ENCODE measurements at regions not wholly inside any gene's neighbourhood (a gene's known extent, or its start where the extent isn't known, plus 50 kb on each side); places are given as distances from the start of the nearest gene placed in this dataset.

DNA sequence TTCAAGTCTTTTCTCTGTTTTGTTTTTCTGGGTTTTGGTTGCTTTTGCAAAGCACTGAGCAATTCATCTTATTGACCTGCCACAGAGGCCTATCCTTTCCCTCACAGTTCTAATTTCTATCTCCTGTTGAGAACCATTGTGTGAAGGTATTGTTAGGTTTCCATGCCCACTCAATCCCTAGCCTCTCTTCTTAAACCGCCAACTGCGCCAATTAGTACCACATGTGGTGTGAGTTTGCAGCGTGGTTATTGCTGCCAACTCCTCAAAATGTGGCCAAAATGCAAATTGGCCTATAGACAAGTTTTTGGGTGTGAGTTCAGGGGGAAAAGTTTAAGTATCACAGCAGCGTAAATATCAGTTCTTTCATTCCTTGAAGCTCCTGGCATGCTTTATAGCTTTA is 232.6 kb downstream of the FLRT2 start:
- DNase-seq (ENCODE audit: low spot score): no peak

DNA sequence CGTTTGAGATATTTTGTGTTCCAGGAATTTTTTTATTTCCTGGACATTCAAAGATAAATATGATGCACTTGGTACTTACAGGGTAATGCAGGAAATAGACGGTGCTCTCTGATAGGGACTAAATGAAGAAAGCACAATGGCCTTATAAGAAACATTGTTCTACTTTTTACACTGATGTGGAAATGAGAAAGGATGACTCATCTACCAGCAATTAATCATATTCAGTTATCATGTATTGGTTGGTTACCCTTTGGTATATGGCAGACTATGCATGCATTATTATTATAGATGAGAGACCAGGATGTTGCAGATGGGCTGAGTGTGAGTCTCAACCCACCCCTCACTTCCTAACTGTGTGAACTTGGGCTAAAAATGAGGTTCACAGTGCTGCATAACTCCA is 222.2 kb downstream of the FLRT2 start:
- no peak for DNase-seq (ENCODE audit: low spot score)

DNA sequence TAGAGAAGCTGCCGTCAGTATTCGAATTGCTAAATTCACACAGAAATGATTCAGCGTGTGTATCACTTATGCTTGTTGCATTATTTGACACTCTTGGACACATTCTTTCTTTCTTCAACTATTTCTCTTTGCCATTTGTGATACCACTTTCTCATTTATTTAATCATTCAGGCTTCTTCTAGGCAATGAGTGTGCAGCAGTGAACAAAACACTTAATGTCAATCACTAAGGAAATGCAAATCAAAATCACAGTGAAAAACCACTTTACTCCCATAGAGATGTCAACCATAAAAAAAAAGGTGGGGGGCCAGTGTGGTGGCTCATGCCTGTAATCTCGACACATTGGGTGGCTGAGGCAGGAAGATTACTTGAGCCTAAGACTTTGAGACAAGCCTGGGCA is 214.6 kb downstream of the FLRT2 start:
- DNase-seq (ENCODE audit: low spot score): no peak

DNA sequence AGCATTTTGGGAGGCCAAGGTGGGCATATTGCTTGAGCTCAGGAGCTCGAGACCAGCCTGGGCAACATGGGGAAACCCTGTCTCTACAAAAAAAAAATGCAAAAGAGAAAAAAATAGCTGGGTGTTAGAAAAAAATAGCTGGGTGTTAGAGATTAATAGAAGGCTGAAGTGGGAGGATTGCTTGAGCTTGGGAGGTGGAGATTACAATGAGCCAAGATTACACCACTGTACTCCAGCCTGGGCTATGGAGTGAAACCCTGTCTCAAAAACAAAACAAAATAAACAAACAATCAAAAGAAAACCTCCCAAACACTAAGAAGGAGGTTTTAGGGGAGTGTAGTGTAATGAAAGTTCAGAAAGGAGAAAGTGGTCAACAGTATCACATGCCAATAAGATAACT is 202.1 kb downstream of the FLRT2 start:
- DNase-seq (ENCODE audit: low spot score): no peak

DNA sequence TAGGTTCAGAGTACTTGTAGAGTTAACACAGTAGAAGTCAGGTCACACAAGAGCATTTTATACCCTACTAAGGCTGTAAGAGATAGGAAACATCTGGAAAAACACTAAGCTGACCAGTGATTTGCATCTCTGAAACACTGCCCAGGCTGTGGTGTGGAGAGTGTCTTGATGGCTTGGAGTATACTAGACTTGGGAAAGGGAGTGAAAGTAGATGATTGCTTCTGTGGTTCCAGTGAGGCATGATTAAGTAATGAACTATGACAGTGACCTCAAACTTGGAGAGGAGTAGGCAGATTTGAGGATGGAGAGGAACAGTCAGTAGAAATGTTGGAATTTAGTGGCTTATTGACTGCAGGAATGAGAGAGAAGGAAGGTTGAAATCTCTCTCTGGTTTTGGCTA is 201.2 kb downstream of the FLRT2 start:
- DNase-seq (ENCODE audit: low spot score): no peak

DNA sequence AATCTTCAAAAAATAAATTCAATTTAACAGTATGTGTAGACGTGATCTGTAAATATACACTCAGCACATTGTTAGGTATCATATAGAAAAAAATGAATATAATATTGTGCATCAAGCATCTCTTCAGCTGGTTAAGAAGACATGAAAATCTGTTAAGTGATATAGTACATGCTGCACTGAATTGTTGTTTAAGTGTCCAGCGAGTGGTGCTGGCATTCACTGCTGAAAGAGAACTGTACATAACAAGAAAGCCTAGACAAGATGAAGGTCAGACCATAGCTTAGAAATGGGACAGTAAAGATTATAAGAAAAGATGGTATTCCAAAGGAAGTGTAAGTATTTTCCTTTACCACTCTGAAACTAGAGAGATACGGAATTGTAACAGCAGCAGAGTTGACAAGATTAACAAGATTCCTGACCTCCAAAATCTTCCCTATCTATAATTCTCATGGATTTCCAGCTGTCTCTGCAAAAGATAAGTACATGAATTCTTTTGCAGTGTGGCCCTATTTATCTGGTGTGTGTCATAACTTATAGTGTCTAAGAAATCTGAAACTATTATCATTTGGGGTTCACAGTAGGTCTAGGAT is 198.6 kb downstream of the FLRT2 start:
- DNase-seq (ENCODE audit: low spot score): no peak

DNA sequence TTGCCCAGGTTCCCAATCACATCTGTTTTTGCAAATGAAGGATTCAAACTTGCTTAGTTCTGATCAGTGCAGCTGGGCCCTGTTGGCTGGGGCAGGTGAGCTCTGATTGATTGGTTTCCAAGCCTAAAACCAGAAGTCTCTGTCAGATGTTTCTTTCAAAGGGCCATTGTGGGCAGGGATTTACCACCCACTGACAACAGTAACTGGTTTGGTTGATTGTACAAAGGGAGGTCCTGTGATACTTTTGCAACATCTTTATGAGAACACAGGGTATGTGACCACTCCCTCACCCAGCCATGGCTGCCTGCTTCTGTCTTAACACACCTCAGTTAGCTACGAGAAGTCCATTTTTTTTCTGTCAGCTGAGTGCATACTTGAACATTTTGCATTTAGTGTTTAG is 184.1 kb downstream of the FLRT2 start:
- DNase-seq (ENCODE audit: low spot score): no peak

DNA sequence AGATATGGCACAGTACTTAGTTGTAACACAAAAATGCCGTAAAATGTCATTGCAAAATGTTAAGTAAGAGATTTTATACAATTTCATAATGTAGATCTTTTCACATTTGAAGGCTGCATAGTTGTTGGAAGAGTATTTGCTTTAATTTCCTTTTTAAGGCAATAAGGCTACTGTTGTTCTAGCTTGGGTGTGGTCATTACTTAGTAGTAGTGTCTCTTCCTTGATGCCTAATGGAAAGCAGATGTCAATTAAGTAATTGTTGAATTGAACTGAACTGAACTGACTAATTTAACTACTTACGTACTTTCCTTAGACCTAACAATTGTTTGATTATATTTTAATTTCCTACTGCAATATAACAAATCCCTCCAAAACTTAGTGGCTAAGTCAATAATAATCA is 181.7 kb downstream of the FLRT2 start:
- DNase-seq (ENCODE audit: low spot score): no peak

Measured in CD4-positive, alpha-beta T cell treated with Interleukin-2 at 100 ng/mL for 4 hours (primary cell).